Fibroblast of skin of abdomen (primary cell): ENCODE measurements at regions not wholly inside any gene's neighbourhood (a gene's known extent, or its start where the extent isn't known, plus 50 kb on each side); places are given as distances from the start of the nearest gene placed in this dataset.
"Not testable (repeated sequence)": the region's sequence is repeated elsewhere in the genome, so short reads cannot be mapped to it uniquely, and the experiment has no call there.

Experiments
- DNase-seq: peaks from one replicate; pipeline ENCODE4 v3.0.0-alpha.2; 2013

GRCh38 chr13:82330499-82330898, 1551.8 kb downstream of the SLITRK1 start:
- DNase-seq, result no peak

GRCh38 chr13:82323101-82323500, 1559.2 kb downstream of the SLITRK1 start:
- no peak for DNase-seq

GRCh38 chr13:82305588-82305987, 1576.7 kb downstream of the SLITRK1 start:
- no peak for DNase-seq

GRCh38 chr13:82298106-82298505, 1584.2 kb downstream of the SLITRK1 start:
- DNase-seq, result no peak

GRCh38 chr13:82294226-82294625, 1588.0 kb downstream of the SLITRK1 start:
- DNase-seq, result no peak

GRCh38 chr13:82292334-82292733, 1589.9 kb downstream of the SLITRK1 start:
- DNase-seq, result no peak

- no peak for DNase-seq
Measured at GRCh38 chr13:82291852-82292251, 1590.4 kb downstream of the SLITRK1 start.

GRCh38 chr13:82275644-82276043, 1606.6 kb downstream of the SLITRK1 start:
- DNase-seq, result no peak

GRCh38 chr13:82259284-82259683, 1623.0 kb downstream of the SLITRK1 start:
- no peak for DNase-seq

GRCh38 chr13:82257790-82258507, 1624.3 kb downstream of the SLITRK1 start:
- no peak for DNase-seq

GRCh38 chr13:82248762-82249161, 1633.5 kb downstream of the SLITRK1 start:
- DNase-seq, result no peak

- DNase-seq, result no peak
Measured at GRCh38 chr13:82245860-82246259, 1636.4 kb downstream of the SLITRK1 start.

GRCh38 chr13:82224806-82225205, 1657.5 kb downstream of the SLITRK1 start:
- DNase-seq, result no peak

GRCh38 chr13:82221621-82222020, 1660.7 kb downstream of the SLITRK1 start:
- DNase-seq, result no peak

GRCh38 chr13:82220641-82221040, 1661.6 kb downstream of the SLITRK1 start:
- no peak for DNase-seq

GRCh38 chr13:82216165-82216564, 1666.1 kb downstream of the SLITRK1 start:
- DNase-seq, result no peak

GRCh38 chr13:82214341-82214740, 1667.9 kb downstream of the SLITRK1 start:
- DNase-seq, result no peak

- no peak for DNase-seq
Measured at GRCh38 chr13:82206241-82206640, 1676.0 kb downstream of the SLITRK1 start.

- DNase-seq, result no peak
Measured at GRCh38 chr13:82202398-82202797, 1679.9 kb downstream of the SLITRK1 start.

- DNase-seq, result no peak
Measured at GRCh38 chr13:82196087-82196486, 1686.2 kb downstream of the SLITRK1 start.

- DNase-seq, result no peak
Measured at GRCh38 chr13:82187227-82187626, 1695.0 kb downstream of the SLITRK1 start.

GRCh38 chr13:82176751-82177150, 1705.5 kb downstream of the SLITRK1 start:
- no peak for DNase-seq

GRCh38 chr13:82165396-82166174, 1716.7 kb downstream of the SLITRK1 start:
- DNase-seq, result no peak

GRCh38 chr13:82164780-82165395, 1717.4 kb downstream of the SLITRK1 start:
- not testable (repeated sequence) for DNase-seq
